DOHH2 (cell line): ENCODE measurements at regions not wholly inside any gene's neighbourhood (a gene's known extent, or its start where the extent isn't known, plus 50 kb on each side); places are given as distances from the start of the nearest gene placed in this dataset.

Experiments used
- EZH2phosphoT487 ChIP-seq: fragments of 200-600 bp; sonication (generic); IDR thresholded peaks from 2 replicates; pipeline ENCODE4 v1.6.1; 2017; ENCODE audit warnings: borderline replicate concordance, mild to moderate bottlenecking, antibody characterized with exemption, low read length, moderate library complexity, mixed read lengths
- TF ChIP-seq, protein P1 (sequence below): fragments of 200-600 bp; sonication (generic); IDR thresholded peaks from one replicate; pipeline ENCODE4 v1.5.1; 2014; ENCODE audit warnings: antibody characterized with exemption, mild to moderate bottlenecking, low read depth, low read length; ENCODE audit not compliant: poor library complexity, severe bottlenecking

DNA sequence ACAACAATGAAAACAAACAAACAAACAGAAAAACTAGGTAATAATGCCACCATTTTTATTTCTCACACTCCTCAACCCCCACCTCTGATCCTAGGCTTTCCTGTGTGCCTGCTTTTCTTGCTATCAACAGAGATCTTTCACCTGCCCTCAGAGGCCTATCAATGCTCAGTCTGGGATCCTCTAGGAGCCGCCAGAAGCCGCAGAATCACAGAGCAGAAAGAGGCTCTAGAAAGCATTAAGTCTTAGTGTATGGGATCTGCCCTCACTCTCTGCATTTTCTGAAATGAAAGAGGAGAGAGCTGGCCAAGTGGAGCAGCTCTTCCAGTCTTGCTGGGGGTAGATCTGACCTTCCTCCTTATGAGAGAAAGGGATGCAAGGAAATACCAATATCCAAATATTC is 306.8 kb downstream of the TUSC7 start:
- TF ChIP-seq, protein P1, sequence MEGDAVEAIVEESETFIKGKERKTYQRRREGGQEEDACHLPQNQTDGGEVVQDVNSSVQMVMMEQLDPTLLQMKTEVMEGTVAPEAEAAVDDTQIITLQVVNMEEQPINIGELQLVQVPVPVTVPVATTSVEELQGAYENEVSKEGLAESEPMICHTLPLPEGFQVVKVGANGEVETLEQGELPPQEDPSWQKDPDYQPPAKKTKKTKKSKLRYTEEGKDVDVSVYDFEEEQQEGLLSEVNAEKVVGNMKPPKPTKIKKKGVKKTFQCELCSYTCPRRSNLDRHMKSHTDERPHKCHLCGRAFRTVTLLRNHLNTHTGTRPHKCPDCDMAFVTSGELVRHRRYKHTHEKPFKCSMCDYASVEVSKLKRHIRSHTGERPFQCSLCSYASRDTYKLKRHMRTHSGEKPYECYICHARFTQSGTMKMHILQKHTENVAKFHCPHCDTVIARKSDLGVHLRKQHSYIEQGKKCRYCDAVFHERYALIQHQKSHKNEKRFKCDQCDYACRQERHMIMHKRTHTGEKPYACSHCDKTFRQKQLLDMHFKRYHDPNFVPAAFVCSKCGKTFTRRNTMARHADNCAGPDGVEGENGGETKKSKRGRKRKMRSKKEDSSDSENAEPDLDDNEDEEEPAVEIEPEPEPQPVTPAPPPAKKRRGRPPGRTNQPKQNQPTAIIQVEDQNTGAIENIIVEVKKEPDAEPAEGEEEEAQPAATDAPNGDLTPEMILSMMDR, result no peak
- no peak for TF ChIP-seq EZH2phosphoT487
